Choroid plexus epithelial cell (primary cell): ENCODE measurements at regions not wholly inside any gene's neighbourhood (a gene's known extent, or its start where the extent isn't known, plus 50 kb on each side); places are given as distances from the start of the nearest gene placed in this dataset.

ENCODE experiments used
- DNase-seq: peaks from one replicate; pipeline ENCODE4 v3.0.0-alpha.2; 2010; ENCODE audit warnings: low read depth
- H3K4me3 ChIP-seq: 2 replicates; pipeline ENCODE4 v1.5.1; 2011; ENCODE audit warnings: low read depth, mild to moderate bottlenecking, control low read depth, low read length, moderate library complexity
- TF ChIP-seq, protein P1 (sequence below): conservative IDR thresholded peaks from 2 replicates; pipeline ENCODE4 v1.5.1; 2011; ENCODE audit warnings: low read depth, mild to moderate bottlenecking, control low read depth, inconsistent platforms, low read length, moderate library complexity

- no peak overlapping the region for H3K4me3 ChIP-seq
- TF ChIP-seq, protein P1, sequence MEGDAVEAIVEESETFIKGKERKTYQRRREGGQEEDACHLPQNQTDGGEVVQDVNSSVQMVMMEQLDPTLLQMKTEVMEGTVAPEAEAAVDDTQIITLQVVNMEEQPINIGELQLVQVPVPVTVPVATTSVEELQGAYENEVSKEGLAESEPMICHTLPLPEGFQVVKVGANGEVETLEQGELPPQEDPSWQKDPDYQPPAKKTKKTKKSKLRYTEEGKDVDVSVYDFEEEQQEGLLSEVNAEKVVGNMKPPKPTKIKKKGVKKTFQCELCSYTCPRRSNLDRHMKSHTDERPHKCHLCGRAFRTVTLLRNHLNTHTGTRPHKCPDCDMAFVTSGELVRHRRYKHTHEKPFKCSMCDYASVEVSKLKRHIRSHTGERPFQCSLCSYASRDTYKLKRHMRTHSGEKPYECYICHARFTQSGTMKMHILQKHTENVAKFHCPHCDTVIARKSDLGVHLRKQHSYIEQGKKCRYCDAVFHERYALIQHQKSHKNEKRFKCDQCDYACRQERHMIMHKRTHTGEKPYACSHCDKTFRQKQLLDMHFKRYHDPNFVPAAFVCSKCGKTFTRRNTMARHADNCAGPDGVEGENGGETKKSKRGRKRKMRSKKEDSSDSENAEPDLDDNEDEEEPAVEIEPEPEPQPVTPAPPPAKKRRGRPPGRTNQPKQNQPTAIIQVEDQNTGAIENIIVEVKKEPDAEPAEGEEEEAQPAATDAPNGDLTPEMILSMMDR = no peak
- no peak for DNase-seq
Observed at GRCh38 chr16:54402270-54402669, 115.7 kb upstream of the IRX3 start.

DNA sequence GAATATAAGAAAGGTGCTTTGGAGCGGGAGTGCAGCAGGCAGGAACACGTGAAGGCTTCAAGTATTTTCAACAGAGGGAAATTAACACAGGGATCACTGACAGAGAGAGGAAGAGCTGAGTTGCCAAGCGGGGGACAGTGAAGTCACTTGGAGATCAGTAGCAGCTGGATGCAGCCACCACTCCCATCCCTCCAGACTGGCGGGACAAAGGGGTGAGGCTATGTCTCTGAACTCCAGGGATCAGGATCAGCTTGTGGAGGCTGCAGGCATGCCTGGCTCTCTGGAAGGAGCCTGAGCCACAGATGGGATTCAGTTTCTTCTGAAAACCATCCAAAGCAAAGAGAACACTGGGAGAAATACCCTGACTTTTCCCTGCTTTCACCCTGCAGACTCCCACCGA is 113.7 kb upstream of the IRX3 start:
- TF ChIP-seq, protein P1 = no peak
- no peak overlapping the region for H3K4me3 ChIP-seq
- no peak for DNase-seq

DNA sequence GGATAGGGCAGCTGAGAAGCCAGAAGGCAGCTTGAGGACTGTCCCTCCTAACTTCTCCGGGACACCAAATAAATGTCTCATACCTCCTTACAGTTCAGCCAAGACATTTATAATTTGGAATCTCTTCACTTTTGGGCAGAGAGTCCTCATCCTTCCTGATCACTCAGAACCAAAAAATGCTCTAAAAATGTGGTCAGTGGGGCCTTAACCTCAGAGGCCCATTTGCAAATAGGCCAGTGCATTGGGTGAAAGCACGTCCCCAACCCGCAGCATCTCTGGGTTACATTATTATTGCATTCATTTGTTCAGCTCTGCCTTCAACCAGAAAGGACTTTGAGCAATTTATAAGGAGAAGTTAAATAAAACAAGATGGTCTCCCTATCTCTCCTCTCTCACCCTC is 112.4 kb upstream of the IRX3 start:
- TF ChIP-seq, protein P1 = no peak
- DNase-seq = no peak

DNA sequence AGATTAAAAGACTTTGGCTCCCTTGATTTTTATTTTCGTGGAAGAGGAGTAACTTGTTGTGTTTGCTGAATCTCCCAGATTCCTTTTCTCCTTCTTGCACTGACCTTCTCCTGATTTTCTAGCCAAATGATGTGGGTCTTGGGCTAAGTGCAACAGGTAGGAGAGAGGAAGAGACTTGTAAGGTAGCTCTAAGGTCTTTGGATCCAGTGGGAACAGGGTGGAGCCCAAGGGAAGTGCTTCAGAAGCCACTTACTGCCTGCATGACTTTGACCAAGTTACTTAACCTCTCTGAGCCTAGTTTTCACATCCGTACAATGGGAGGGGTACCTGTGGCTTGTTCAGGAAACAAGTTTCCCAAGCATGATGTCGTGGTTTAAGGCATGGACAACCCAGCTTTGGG is 111.3 kb upstream of the IRX3 start:
- no peak for DNase-seq
- no peak overlapping the region for H3K4me3 ChIP-seq
- TF ChIP-seq, protein P1 = no peak

More for the DNA sequence above, 112.4 kb upstream of the IRX3 start:
- no peak overlapping the region for H3K4me3 ChIP-seq

DNA sequence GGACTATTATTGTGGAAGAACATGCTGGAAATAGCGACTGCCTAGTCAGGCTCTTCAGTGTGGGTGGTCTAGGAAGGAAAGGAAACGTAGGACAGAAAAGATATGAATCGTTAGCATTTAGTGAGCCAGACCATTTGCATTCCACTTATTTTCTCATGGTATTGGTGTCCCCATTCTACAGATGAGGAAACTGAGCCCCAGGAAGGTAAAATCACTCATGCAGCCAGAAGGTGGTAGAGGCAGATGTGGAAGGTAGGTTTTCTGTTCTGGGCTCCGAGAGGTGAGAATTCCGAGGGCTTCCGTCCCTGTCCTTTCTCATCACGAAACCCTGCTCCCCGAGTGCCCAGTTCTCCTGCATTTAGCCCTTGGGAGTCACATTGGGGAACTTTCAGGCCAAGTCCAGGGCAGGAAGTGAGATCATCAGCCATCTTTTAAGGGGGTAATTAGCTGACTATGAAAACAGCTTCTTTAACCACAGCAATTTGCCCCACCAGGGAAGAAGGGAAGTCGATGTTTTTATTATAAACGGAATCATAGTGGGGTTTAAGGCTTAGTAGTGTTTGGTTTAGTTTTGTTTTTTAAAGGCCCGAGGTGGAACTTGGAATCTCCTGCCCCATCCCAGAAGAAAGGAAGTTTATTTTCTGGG is 110.7 kb upstream of the IRX3 start:
- TF ChIP-seq, protein P1 = no peak
- H3K4me3 ChIP-seq = no peak overlapping the region
- DNase-seq = peak; percentile 13

DNA sequence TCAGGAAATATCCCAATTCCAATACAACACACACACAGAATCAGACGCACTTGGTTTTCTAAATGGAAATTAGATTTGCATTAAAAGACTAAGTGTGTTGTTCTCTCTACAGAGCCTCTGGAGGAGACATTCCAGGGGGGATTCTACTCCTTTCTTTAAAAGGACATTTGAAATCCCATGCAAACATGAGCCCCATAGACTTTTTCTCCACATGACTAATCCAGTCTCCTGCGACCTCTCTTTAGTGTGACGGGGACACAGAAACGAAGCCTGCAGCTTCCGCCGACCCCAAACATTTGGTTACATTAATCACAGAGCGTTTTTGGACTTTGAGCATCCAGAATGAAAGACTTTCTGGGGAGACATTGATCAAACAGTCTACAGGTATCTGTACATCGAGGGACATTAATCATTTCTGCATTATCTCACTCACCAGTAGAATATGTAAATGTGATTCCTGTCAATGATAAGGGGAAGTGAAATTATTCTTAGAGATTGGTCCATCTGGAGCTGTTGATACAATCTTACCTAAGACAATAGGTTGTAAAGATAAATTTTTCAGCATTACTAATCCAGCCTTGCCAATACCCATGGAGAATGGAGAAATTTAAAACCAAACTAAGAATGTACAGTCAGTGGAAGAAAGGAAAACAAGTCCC is 103.4 kb upstream of the IRX3 start:
- TF ChIP-seq, protein P1 = no peak
- no peak for DNase-seq
- H3K4me3 ChIP-seq = no peak overlapping the region

DNA sequence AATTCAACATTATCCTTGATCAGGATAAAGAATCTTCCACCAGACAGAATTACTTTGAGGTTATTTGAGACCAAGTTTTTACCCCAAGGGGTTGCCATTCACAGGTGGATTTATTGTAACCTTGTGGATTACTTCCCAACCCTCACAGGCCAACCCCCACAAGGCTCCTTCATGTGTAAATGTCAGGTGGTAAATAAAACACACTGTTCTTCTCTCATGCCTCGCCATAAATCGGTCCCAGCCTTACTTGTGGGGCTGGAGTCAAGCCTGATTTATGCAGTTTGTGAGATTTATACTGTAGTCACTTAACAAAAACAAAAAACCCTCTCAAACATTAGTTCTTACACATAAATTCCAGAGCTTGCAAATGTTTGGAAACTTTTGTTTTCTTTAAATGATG is 98.6 kb upstream of the IRX3 start:
- no peak for DNase-seq
- TF ChIP-seq, protein P1 = no peak
- H3K4me3 ChIP-seq = no peak overlapping the region
